LNCaP clone FGC (cell line): ENCODE measurements at regions not wholly inside any gene's neighbourhood (a gene's known extent, or its start where the extent isn't known, plus 50 kb on each side); places are given as distances from the start of the nearest gene placed in this dataset.

Experiments used
- DNase-seq: peaks from one replicate; pipeline ENCODE4 v3.0.0-alpha.2; 2011; ENCODE audit warnings: low read depth
- H3K4me3 ChIP-seq: 2 replicates; pipeline ENCODE4 v1.5.1; 2011; ENCODE audit warnings: mild to moderate bottlenecking, low read depth, low read length, control low read depth
- CTCF ChIP-seq: IDR thresholded peaks from 2 replicates; pipeline ENCODE4 v1.5.1; 2012; ENCODE audit warnings: mild to moderate bottlenecking; ENCODE audit not compliant: control insufficient read depth, insufficient read depth; ENCODE audit errors: extremely low read depth

- no peak for TF ChIP-seq CTCF
- DNase-seq: no peak
- H3K4me3 ChIP-seq: no peak overlapping the region
Measured at GRCh38 chr5:36364473-36364872, 62.8 kb upstream of the RANBP3L start.

DNA sequence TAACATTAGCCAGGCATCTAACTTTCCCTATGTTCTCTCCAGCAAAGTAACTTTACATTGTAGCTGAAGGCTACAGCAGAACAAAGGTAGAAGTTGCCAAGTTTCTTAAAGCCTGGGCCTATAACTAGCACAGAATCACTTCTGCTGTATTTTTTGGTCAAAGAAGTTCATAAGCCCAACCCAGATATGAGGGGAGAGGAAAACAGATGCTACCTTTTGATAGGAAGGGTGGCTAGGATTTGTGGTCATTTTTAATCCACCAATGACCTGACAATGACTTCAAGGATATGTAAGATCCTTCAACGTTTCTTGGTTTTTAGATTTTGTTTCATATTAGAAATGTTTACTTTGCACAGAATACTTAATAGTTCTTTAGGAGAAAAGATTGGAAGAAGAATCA, 64.2 kb upstream of the RANBP3L start:
- TF ChIP-seq CTCF: no peak
- no peak for DNase-seq
- H3K4me3 ChIP-seq: no peak overlapping the region

DNA sequence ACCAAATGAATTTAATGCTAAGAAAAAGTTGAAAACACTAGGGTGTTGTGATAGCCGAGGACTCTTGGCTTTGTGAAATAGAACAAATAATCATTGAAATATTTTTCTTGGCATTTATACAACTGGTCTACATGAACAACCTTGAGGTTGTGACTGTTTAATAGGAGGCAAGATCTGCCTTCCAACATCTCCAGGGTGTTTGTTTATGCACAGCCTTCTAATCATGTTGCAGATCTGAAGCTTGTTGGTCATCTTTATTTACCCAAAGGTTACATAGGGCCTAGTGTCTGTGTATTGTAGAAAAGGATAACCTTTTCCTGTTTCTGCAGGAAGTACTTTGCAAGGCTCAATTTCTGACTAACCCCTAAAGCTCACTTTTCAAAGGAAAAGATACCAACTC, 65.2 kb upstream of the RANBP3L start:
- no peak for TF ChIP-seq CTCF
- H3K4me3 ChIP-seq: no peak overlapping the region
- peak; percentile 97 for DNase-seq

DNA sequence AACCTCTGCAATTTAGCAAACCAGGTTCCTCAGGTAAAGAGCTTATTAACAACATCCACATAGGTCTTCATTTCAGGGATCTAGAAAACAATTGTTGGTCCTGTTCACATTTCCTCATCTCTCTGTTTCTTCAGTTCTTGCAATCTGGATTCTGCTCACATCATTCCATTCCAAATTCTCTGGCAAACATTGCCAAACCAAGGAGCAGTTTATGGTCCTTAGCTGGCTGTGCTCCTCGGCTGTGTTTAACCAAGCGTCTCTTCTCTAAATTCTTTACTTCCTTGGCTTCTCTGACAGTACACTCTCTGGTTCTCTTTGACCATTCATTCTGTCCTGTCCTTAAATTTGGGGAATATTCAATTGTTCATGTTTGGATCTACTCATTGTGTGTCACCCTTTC, 65.8 kb upstream of the RANBP3L start:
- DNase-seq: peak; percentile 80
- no peak for TF ChIP-seq CTCF
- H3K4me3 ChIP-seq: no peak overlapping the region

DNA sequence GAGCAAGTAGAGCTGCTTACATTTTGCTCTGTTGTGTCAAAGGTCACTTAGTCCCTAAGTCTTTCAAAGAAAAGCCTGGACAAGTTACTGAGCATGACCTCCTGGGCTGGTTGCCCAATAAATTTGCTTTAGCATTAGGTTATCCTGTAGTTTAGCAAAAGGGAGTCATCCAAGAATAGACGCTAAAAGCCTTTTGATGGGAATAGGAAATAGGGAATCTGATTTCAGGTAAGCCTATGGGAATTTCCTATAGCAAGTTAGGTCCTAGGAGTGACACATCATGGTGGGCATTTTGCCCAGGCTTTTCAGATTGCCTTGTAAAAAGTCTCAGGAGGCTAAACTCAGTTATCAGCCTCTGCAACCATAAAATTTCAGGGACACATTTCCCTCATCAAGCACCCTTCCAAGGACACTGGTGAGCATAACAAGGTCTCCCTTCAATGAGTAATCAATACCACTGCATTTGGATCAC, 67.6 kb upstream of the RANBP3L start:
- peak; percentile 83 for DNase-seq
- H3K4me3 ChIP-seq: no peak overlapping the region
- no peak for TF ChIP-seq CTCF

DNA sequence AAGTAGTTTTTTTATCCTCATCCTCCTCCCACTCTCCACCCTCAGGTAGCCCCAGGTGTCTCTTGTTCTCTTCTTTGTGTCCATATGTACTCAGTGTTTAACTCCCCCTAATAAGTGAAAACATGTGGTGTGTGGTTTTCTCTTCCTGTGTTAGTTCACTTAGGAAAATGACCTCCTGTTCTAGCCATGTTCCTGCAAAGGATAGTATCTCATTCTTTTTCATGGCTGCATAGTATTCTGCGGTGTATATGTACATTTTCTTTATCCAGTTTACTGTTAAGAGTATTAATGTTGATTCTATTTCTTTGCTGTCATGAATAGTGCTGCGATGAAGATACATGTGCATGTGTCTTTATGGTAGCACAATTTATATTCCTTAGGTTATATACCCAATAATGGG, 68.4 kb upstream of the RANBP3L start:
- no peak for TF ChIP-seq CTCF
- no peak overlapping the region for H3K4me3 ChIP-seq
- DNase-seq: no peak

DNA sequence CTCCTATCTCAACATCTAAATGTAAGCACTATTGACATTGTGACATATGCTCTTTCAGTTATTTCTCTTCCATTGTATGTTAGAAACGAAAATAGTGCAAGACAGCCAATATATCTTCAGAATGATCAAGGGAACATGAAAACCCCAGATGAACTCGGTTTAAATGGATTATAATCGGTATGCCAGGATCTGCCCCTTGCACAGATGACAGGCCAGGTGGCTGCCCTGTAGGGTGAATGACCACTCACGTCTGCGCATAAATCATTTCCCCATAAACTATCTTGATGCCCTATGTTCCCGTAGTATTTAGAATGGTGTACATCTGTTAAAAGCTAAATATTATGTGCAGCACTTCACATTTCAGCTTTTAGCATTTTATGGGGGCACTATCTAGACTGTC, 69.7 kb upstream of the RANBP3L start:
- H3K4me3 ChIP-seq: no peak overlapping the region
- TF ChIP-seq CTCF: no peak
- DNase-seq: no peak
